HG03103 (cell line): ENCODE measurements at regions not wholly inside any gene's neighbourhood (a gene's known extent, or its start where the extent isn't known, plus 50 kb on each side); places are given as distances from the start of the nearest gene placed in this dataset.

Experiments
- ATAC-seq: cut with Tn5 transposase; IDR thresholded peaks from one replicate; pipeline ENCODE4 v1.9.1; 2021; ENCODE audit warnings: low read depth; ENCODE audit not compliant: unreplicated experiment

DNA sequence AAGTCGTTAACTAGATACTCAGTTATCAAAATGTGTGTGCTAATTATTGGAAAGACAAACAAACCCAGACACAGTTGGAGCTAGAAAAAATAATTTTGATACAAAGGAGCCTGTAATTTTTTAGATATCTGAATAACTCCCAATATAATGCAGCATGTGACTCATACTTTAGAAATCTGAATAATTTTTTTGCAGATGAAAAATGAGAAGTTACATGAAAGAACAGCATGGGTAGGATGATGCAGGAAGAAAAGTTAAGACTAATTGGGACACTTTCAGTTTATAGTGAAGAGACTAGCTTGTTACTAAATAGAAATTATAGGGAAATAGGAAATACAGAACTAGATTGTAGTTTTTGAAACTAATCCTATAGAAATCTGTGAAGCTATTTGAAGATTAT lies 945.8 kb downstream of the CBLN2 start:
- ATAC-seq: no peak

DNA sequence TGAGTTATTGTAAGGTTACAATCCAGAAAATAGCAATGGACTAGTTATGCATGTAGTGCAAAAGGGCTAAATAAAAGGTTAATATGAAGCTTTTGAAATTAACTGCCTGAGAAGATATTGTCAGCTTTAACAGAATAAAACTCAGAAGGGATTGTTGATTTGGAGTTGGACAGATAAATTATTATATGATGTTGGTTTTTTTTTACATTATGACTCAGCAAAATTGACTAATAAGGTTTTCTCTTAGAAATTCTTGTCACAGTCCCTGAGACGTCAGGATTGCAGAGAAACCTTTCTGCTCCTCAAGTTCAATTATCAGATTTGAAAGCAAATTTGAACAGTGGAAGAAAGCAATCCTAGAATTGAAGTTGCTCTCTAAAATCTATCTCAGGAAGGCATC lies 946.9 kb downstream of the CBLN2 start:
- ATAC-seq: no peak

DNA sequence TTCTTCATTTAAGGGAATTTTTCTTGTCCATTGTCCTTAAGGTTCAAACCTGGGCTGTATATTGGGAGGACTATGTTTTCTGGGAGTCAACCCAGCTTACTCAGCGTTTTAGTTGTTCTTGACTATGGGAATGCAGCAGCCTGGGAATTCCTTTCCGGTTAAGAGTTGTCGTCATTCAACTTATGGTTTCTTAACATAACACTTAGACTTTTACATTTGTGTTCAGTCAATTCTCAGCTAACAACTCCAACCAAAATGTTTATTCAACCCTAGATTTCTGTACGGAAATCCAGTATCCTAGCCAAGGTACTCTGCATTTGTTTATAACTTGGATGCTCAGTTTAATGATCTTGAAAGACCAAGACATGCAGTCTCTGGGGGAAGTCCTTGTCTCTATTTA lies 960.9 kb downstream of the CBLN2 start:
- no peak for ATAC-seq

DNA sequence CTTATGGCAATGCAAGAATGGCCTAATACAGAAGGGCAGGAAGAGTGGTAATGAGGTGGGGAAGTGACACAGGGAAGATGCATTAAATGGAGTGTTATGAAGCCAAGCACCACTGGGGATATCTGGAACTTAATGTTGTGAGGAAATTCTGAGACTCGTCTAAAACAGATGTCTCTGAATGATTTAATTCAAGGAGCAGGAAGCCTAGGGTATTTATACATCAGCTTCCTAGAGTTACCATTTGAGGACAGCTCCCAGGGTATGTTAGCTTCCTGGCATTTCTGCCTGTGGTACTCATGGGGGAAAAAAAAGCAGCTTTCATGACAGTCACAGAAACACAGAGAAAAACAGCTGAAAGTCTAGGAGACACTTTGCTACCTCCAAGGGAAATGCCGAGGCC lies 989.5 kb downstream of the CBLN2 start:
- ATAC-seq: no peak

DNA sequence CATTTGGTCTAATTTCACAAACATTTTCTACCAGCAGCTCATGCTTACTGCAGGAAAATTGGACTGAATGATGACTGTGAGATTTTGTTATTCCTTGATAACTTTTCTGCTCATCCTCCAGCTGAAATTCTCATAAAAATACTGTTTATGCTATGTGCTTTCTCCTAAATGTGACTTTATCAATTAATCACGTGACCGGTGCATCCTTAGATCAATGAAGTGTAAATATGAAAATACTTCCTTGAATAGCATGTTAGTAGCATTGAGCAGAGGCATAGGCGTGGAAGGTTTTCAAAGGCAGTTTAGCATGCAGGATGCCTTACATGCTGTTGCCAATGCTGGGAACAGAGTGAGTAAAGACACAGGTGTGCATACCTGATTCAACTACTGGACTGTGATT lies 1002.5 kb downstream of the CBLN2 start:
- no peak for ATAC-seq

DNA sequence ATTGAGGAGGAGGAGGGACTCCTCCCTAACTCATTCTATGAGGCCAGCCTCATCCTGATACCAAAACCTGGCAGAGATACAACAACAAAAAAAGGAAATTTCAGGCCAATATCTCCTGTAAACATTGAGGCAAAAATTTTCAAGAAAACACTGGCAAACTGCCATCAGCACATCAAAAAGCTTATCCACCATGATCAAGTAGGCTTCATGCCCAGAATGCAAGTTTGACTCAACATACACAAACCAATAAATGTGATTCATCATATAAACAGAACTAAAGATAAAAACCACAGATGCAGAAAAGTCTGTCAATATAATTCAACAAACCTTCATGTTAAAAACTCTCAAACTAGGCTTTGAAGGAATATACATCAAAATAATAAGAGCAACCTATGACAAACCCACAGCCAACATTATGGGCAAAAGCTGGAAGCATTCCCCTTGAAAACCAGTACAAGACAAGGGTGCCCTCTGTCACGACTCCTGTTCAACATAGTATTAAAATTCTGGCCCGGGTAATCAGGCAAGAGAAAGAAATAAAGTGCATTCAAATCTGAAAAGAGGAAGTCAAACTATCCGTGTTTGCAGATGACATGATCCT lies 1014.3 kb downstream of the CBLN2 start:
- ATAC-seq: no peak

DNA sequence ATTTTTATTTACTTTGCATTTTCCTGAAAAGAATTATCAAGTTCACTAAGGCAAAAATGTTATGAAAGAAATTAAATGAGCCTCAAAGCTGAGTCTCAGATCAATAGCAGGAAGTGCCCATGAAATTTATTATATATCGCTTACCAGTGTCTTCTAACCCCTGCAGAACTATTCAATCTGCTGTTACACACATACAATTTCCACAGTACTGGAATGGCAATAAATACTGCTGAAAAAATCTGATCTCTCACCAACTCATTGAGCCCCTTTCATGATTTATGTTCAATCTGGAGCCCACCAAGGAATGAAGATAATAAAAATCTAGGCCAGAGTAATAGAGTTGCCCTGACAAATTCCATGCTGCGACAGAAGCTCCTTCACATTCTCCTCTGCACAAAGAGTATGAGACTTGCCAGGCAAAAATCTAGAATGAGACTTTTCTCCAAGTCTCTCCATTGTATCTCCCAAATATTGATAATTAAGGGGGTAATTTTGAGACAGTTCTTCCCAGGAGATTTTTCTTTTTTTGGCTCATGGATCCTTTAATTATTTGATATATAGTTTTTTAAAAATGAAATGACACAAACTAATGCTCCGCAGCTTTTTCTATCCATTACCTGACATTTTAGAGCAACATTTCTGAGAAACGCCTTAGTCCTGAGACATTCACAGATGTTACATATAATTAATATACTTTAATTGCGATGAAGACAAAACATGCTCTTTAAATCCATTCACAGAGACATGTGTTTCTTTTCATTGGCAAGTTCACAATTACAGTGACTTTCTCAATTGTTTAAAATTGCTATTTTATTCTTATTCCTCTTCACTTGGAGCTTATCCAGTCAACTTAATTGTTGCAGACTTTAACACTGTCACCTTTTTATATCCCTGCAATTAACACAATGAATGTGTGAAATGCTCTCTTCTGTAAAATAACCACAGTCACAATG lies 1020.4 kb downstream of the CBLN2 start:
- ATAC-seq: no peak

DNA sequence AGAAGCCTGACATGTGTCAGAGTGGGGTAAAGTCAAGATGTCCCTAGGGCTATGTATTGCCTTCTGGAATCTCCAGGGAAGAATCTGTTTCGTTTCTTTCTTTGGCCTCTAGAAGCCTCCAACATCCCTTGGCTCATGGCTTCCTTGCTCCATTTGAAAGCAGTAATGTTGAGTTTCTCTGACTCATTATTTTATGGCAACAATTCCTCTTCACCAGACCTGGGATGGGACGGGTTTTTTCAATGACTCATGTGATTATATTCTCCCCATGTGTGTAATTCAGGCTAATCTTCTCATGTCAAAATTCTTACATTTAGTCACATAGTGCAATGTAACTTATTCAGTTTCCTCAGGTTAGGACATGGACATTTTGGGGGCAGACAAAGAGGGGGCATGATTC lies 1038.6 kb downstream of the CBLN2 start:
- no peak for ATAC-seq

DNA sequence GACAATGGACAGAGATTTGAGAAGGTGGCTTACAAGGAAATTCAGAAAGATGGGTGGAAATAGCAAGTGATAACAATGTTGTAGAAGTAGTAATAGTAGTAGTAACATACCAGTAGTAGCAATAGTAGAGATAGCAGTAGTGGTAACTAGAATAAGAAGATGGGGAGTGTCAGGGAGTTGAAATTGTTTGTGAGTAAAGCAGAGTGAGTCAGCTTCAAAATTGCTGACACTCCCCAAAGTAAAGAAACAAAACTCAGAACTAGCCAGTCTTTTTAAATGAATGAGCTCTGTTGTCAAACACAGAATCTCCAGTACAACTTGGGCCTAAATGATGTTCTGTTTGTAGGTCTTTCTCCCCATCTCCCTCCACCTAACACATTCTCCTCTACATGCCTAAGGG lies 1040.9 kb downstream of the CBLN2 start:
- no peak for ATAC-seq

DNA sequence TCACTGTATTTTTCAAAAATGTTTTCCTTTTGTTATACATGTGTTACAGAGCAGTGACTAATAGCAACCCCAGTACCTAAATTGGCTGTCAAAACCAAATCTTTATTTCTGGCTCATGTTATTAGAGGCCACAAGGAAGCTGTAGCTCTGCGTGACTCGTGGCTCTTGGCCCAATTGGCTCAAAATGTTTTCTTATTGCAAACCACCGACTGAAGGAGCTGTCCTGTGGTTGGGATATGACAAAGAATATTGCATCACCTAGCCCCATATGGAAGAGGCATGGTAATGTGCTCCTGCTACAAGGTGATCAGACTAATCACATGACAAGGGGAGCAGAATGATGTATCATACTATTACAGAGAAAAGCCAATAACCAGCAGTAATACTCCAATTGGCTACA lies 1058.5 kb downstream of the CBLN2 start:
- no peak for ATAC-seq

DNA sequence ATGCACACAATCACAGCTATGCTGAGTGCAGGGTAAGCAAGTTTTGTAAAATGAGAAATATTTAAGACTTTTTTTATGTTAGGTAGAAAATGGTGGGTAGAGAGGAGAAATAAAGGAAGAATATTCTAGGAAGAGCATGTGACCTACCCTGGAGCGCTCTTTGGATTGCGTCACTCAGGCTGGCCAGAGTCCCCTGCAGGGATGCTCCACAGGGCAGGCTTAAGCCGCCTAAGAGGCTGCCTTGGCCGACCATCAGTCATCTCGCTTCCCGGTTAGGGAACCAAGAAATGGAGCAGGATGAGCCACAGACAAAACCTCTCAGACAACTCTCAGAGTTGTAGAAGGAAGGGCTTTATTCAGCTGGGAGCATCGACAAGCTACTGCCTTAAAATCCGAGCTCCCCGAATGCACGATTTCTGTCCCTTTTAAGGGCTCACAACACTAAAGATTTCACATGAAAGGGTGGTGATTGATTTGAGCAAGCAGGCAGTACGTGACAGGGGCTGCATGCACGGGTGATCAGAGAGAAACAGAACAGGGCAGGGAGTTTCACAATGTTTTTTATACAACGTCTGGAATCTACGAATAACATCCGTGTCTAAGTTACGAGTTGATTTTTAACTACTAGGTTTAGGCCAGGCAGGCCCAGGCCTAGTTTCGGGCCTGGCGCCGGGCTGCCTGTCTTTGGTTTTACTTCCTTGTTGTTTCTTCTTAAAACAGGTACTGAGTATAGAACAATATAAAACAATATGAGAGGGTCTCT lies 1072.0 kb downstream of the CBLN2 start:
- ATAC-seq: no peak

DNA sequence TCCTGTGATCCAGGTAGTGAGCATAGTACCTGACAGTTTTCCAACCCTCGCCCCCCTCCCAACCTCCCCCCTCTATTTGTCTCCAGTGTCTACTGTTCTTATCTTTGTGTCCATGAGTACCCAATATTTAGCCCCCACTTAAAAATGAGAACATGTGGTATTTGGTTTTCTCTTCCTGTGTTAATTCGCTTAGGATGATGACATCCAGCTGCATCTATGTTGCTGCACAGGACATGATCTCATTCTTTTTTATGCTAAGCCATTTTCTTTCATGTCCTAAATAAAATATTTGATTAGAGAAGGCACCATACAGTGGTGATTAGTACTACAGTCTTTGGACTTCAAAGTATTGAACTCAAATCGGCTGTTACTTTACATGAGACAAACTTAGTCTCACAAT lies 1087.9 kb downstream of the CBLN2 start:
- ATAC-seq: no peak

DNA sequence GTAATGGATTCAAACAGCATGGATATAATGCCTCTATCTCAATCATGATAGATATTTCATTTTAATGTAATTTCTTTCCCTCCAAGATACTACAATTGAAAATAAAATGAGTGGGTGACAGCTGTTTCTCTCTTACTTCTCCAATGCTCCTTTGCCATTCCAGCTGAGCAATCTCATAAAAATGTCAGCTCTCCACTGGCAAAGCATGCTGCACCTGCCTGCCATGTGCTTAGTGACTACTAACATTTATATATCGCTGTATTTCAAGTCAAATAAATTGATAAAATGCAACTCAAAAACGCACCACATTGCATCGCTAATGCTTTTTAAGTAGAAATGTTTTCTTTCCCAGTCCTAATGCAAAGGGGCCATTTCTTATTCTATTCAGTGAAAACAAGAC lies 1093.9 kb downstream of the CBLN2 start:
- ATAC-seq: no peak

DNA sequence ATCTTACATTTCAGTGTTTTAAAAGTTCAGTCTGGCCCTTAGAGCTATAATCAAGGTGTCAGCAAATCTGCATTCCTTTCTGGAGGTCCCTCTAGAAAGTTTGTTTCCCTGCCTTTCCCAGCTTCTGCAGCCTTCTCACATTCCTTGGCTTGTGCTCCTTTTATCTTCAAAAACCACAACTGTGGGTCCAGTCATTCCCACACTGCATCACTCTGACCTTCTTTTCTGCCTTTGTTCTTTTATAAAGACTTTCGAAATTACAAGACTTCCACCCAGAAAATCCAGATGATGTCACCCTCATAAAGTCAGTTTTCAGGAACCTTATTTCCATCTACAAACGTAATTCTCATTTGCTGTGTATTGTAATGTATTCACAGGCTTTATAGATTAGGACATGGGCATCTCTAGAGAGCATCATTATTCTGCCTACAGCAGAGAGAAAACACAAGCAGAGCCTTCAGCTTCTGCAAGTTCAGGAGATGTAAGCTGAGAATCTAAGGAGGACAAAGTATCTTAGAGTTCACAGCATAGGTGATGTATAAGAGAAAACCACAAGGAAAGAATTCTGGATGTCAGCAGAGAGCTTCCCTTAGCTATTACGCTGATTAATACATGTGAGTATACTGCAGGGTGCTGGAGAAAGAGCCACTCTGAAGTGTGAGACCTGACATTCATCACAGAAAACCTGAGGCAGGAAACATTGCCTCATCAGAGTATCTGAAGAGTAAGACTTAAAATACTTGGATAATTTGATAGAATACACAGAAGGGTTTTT lies 1100.2 kb downstream of the CBLN2 start:
- no peak for ATAC-seq

DNA sequence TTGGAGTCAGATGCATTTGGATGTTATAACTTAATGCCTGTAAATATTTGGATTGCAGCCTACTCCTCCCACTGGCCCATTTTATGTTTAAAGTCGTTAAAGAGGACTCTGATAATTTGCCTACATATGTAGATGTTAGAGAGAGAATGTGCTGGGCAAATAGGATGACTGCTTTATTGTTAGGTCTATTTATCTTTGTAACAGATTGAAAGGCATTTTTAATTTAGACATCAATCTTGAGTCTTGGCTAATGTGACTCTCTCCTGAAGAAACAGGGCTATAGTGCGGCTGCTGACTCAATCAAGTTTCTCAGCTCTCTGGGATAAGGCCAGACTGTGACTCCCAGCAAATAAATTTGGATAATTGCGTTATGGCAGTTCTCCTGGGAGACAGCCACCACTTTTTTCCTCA lies 1101.4 kb downstream of the CBLN2 start:
- no peak for ATAC-seq

DNA sequence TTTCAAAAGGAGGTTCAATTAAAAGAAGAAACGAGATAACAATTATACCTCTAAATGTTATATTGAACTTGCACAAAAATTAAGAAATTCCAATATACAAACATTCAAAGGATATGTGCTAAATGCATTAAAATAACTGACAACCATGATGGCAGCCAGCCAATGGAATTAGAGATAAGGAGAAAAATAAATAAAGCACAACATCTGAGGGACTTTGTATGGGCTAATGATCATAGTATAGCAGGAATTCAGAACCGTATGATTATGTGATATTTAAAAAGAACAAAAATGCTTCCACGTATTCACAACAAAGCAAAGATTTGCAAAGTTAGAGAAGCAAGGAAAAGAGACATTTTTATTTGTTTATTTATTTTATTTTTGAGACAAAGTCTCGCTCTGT lies 1103.0 kb downstream of the CBLN2 start:
- no peak for ATAC-seq

DNA sequence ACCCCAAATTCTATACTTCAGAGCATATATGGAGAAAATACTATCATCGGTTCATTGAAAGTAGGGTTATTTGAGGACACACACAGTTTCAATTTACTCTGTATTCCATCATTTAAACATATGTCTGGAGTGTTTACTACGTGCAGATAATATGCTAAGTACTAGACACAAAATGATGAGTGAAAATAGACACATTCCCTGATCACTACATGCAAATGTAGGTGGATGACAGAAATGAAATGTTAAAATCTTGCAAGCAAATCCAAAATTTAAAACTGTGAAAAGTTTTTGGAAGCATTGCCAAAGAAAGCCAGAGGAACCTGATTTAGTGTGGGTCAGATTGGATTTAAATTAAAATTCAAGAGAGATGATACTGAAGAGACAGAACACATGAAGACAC lies 1106.6 kb downstream of the CBLN2 start:
- ATAC-seq: no peak

DNA sequence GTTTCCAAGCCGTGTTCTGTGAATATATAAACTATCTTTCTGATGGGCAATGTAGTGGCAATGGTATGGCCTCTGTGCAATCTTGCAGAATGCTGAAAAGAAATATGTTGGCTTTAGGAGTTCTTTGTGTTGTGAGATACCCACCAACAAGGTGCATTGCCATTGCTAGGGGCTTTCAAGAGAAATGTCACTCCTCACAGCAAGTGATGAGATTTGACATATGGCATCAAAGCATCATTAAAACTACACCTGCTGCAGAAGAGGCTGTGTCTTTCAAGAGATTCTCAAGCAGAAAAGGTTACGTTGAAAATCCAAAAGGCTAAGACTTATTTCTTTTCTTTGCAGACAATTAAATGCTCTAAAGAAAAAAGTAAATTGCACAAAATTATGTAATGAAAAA lies 1110.8 kb downstream of the CBLN2 start:
- no peak for ATAC-seq

DNA sequence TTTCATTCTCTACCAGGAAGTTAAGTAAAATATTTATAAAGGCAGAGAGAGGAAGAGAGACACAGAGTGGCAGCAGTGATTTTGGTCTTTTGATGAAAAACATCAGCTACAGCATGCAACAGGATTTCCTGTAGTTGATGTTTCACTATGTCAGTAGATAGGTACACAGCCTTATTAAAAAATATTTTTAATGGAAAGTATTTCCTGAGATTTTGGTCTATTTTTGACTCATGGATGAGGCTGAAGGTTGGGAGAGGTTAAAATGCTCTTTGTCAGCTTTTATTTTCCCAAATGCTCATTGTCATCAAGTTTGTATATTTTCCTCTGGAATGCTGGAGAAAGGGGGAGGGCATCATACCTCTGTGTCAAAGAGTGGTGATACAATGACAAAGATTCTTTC lies 1112.5 kb downstream of the CBLN2 start:
- ATAC-seq: no peak

DNA sequence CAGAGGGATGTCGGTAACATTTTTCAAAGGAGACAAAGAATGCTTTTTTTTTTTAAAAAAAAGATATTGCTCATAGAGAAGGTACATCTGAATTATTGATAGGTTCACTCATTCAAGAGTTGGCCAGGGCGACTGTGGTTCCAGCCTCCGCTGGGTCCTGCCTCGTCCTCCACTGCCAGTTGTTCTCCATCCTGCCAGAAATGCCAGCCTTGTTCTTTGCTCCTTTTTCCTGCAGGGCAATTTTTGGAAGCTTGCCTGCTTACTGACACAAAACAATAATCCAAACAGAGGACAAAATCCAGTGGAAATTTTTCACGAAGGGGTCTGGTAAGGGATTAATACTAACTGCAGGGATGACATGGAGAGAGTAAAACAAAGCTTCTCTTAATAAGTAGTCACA lies 1113.0 kb downstream of the CBLN2 start:
- ATAC-seq: no peak

DNA sequence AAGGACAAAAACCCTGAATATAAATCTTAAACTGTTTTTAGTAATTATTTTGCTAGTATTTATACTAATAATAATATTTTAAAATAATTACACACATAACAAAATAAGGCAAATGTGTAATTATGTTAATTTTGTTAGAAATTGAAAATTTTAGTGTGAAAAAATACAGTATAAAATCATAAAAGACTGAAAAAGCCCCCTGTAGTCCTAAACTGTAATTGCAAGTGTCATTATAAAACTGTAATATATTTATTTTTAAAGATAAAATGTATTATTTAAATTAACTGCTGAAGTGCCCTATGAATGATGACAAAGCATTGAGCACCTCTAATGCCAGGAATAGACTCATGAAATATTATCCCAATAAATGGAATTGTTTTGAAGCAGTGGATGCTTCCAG lies 1117.7 kb downstream of the CBLN2 start:
- ATAC-seq: no peak
